HG02642 (cell line): ENCODE measurements at regions not wholly inside any gene's neighbourhood (a gene's known extent, or its start where the extent isn't known, plus 50 kb on each side); places are given as distances from the start of the nearest gene placed in this dataset.
"Not testable (repeated sequence)": the region's sequence is repeated elsewhere in the genome, so short reads cannot be mapped to it uniquely, and the experiment has no call there.

ENCODE experiments used
- ATAC-seq: cut with Tn5 transposase; IDR thresholded peaks from one replicate; pipeline ENCODE4 v1.9.1; 2021; ENCODE audit warnings: mild to moderate bottlenecking; ENCODE audit not compliant: unreplicated experiment, poor library complexity

DNA sequence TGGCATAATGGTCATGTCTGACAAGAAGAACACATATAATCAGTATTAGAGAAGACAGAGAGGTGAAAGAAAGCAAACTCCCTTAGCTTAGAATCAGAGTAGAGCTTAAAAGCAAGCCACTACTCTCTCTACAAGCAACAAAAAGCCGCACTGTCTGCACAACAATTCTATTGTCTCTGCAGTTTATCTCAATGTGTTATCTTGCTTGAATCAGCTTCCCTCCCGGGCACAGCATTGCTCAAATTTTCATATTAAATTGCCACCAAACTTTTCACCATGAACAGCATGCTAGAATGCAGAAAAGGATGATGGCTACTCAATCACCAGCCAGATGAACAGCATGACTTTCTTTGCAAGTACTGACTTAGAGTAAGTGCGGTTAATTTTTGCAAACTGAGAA, 356.0 kb upstream of the KYNU start:
- ATAC-seq = no peak

DNA sequence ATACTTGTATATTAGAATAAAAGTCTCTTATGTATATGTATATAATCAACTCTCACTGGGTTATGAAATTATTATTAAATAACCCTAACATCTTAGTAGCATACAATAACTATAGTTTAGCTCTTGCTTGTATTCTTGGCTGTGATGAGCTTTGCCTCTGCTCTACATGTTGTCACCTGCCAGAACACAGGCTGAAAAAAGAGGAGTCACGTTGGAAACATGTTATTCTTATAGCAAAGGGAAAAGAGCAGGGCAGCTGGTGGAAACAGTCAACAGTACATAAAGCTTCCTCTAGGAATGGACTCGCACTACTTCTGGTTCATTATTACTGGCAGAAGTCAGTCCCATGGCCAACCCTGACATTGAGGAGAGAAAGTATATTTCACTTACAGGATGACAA, 362.0 kb upstream of the KYNU start:
- no peak for ATAC-seq

DNA sequence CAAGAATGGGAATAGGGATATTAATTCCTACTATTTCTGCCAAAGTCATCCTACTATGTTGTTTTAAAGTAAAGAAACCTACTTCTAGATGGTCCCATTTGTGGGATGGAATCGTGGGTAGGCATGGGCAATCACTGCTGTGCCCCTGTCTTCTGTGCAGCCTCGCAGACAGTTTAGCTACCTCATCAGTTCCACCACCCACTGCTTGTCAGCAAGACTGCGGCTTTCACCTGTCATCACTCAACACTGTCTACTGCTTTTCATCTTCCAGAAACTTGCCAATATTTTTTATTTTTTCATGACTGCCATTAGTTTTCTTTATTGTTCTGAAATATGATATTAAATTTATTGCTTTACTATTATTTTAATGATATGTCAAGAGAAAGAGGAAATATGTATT, 368.1 kb upstream of the KYNU start:
- no peak for ATAC-seq

DNA sequence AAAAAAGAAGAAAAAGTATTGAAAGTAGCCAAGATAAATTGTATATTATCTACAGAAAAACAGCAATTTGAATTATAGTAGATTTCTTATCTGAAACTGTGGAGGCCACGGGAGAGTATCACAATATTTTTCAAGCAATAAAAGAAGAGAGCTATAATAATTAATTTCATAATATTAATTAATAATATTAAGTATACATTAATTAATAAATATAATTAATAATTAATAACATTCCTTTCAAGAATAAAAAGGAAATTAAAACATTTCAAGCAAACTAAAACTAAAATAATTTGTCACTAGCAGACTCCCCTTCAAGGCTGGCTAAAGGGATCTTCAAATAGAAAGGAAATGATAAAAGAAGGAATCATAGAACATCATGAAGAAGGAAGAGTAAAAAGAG, 372.7 kb upstream of the KYNU start:
- no peak for ATAC-seq

DNA sequence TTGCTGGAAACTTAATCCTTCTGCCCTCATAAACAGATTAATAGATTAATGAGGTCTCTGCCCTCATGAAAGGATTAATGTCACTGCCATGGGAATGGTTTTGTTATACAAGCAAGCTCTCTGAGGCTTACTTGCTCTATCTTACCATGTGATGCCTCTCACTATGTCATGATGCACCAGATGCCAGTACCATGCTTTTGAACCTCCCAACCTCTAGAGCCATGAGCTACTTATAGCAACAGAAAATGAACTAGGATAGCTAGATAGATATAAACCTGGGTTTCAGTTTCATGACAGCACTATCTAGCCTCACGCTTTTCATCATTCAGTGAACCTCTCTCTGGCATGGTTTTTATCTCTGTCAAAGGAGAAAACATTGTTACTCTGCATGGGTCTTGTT, 371.6 kb upstream of the LRP1B start:
- ATAC-seq = no peak

DNA sequence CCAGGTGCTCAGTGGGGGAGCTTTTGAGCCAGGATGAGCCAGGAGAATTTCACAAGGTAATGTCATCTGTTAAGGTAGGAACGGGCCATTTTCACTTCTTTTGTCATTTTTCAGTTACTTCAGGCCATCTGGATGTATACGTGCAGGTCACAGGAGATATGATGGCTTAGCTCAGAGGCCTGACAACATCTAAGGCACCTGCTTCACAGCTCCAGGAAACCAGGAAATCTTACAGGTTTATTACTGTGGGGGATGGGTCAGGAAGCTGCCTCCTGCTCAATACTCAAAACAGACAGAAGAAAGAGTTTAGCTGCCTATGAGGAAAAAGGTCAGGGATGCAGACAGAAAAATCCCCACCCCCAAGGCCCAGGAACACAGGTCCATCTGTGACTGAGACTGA, 364.3 kb upstream of the LRP1B start:
- no peak for ATAC-seq

DNA sequence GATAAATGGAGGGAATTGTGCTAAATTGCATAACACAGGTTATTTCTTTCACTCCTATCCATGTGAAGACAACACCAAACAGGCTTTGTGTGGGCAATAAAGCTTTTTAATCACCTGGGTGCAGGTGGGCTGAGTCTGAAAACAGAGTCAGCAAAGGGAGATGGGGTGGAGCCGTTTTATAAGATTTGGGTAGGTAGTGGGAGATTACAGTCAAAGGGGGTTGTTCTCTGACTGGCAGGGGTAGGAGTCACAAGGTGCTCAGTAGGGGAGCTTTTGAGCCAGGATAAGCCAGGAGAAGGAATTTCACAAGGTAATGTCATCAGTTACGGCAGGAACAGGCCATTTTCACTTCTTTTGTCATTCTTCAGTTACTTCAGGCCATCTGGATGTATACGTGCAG, 358.8 kb upstream of the LRP1B start:
- not testable (repeated sequence) for ATAC-seq

DNA sequence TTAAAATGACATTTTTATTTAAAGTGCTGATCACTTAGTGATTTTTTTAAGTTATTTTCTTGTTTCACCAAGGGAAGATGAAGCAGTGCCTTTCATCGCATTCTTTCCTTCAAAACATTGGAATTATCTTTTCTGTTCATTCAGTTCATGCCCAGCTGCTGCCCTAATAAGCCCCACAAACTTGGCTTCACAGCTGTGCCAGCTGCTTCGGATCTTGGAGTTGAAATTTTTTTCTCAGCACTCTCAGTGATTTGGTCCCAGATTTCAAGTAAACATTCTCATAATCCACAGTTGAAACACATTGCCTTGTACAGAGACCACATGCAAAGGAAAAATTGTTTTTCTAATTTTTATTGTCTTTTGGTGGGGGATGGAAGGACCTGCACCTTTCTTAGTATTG, 353.3 kb upstream of the LRP1B start:
- no peak for ATAC-seq

DNA sequence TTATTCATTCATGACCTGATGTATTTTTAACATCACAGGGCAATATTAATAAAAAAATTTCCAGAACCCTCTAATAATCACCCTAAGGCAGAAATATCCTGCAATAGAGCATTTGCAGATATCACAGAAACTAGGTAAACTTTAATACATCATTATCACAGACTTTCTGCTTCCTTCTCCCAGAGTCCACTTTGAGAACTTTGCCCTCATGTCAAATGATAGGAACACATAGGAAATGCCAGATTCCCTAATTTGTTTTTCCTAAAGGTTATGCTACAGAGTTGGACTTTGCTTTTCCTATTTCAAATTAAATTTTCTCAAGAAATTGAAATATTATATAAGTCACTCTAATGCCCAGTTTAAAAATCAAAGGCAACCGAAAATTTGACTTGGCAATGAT, 352.8 kb upstream of the LRP1B start:
- ATAC-seq = no peak

DNA sequence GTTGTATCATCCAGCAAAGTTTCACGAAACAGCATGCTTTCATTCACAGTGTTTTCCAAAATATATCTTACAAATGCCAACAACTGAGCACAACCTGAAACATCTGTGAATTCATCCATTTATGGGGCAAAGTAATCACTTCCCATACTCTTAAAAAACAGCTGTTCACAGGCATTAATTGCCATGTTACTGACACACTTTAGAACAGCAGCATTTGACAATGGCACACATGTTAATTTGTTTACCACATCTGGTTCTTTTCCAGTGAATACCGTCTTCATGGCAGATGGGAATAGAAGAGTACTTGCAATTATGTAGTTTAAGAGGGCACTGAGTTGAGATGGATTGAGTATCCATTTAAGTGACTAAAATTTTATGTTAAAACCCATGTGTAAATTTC, 347.4 kb upstream of the LRP1B start:
- ATAC-seq = no peak

DNA sequence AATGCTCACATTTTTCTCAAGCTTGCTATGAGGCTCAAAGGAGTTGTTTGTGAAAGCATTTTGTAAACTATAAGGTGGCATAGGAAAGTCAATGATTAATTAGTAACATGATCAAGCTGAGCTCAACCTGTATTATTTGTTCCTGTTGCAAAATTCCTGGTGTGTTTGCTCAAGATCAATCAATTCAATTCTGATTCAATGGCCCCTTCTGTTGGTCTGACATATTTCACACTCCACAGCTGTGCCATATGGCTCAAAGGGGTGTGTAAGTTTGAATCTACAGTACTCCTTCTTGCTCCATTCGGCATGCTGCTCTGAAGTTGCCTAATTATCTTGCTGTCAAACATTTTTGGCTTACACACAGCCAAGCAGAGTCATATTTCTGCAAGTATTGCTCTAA, 341.6 kb upstream of the LRP1B start:
- no peak for ATAC-seq

DNA sequence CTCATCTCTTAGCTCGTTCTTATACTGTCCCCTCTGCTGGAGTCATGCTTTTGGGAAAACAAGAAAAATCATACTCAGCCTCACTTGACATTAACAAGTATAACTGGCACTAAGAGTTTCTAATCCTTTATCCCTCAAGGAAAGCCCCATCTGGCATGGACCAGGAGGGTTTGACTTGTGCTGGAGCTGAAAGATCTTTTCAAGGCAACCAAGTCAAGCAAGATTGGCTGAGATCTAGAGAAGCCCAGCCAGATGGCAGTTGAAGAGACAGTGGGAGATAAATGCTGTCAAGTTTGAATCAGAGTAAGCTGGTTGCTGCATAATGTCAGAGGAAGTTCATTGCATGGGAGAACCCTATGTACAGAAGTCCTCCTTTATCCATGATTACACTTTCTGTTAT, 336.5 kb upstream of the LRP1B start:
- ATAC-seq = no peak

DNA sequence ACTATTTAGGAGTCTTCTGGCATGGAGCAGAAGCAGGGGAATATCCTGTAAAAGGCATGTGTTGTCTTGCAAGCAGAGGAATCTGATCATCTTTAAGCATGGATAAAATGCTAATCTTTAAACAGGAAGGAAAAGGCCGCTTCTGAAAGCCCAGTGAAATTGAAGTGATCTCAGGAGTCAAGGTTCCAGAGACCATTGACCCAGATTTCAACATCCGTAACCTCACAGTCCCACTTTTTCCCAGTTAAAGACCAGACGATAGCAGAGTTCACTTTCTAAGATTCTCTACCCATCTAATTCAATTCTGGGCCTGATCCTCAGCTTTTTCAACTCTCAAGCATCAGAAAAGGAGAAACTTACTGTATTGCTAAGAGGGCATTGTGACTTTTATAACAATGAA, 332.2 kb upstream of the LRP1B start:
- ATAC-seq = no peak

DNA sequence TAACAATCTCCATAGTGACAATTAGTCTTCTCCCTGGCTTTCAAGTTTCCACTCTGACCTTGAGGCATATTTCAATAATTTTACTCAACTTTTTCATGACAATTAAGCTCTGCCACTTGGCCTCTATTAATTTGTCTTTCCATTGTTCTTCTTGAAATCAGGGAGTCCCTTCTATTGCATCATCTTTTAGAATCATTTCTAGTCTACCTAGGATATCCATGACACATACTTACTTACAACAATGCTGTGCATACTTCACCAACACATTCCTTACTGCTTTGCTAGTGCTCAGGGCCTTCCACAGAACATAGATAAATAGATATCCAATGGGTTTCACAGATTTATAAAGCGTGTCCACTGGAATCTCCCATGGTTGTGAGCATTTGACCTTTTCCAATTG, 331.5 kb upstream of the LRP1B start:
- ATAC-seq = no peak

DNA sequence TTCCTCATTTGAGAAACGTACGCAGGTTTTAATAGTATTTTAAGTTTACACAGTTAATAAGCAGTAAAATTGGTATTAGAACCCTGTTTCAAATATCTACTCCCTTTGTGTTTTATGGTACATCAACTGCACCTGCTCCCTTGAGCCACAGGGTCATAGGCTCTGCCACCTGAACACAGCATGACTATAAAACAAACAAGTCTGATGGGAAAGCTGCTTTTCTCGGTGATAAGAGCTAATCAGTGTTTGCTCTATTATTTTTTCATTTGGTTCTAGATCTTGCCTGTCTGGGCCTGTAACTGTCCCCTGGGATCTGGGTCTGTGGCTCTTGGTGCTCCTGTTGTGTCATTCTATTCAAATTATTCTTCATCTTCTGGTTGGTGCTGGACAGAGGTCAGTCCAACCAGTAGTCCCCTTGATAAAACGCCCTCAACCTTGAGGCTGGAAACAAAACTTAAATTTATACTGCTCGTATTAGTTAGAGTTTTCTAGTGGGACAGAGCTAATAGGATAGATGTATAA, 314.8 kb upstream of the LRP1B start:
- ATAC-seq = no peak

DNA sequence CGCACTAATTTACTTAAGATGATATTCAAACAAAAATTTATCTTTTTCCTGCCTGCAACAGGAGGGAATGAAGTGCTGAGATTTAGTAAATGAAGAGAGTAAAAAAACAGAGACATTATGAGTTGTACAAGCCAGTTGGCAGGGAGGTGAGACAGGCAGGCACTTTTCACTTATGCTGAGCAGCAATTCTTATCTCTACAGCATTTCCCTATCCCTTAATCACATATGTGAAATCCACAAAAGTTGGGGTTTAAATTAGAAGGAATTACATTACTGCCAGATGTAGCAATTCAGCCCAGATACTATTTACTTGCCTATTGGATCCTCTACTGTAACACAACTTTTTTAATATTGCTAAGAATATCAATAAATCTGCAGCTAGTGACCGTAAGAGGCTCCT, 314.2 kb upstream of the LRP1B start:
- no peak for ATAC-seq

DNA sequence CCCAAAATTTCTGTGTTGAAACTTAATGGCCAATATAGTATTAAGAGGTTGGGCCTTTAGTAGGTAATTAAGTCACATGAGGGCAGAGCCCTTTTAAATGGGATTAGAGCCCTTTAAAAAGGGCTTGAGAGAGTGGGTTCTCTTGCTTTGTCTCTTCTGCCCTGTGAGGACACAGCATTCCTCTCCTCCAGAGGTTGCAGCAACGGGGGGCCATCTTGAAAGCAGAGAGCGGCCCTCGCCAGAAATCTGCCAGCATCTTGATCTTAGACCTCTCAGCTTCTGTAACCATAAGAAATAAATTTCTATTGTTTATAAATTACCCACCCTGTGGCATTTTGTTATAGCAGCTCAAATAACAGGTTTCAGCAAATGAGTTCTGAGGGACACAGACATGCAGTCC, 305.0 kb upstream of the LRP1B start:
- ATAC-seq = no peak

DNA sequence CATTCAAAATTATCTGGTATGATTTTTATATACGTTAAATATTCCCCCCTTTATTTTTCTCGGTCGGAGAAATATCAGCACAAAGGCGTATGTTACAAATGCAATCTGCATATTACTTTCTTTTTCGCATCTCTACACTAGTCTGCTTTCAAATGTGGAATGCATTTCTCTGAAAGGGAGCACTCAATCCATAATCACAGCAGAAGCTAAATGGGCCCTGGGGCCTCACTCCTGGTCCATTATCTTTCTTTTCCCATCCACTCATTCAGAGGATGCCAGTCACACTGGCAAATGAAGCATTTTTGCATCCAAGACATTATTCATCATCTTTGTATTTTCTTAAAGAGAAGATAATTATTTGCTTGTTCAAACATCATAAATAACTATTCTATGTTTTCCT, 295.2 kb upstream of the LRP1B start:
- no peak for ATAC-seq

DNA sequence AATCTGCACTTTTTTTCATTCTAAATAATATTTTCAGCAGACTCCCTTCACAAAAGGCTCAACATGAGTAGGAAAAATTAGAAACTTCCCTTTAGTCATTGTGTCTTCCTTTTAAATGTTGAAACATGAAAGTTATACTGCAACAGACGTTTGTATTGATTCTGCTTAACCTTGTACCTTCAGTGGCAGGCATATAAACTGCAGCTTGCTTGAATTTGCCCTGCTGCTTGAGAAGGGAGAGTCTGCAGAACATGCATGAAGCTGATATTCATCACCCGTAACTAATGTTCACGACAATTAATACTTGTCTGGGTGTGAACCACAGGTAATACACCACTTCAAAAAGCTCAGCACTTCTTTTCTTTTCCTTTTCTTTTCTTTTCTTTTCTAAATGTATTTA, 294.7 kb upstream of the LRP1B start:
- ATAC-seq = no peak

DNA sequence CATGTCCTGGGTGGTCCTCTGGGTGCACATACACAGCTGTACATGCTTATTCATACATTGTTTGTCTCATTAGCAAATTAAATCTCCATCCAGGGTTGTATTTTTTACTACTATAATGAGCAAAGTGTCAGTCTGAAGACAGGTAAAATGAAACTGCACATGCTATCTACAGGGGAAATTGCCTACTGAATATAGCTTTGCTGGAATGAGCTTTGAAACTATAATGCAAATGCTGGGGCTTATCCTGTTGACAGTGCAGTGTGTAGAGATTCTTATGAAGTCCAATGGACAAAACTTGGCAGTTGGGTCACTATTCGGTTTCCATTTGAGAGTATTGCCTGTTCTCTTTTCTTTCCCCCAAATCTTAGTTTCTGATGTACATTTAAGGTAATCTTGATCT, 292.8 kb upstream of the LRP1B start:
- ATAC-seq = peak; percentile 48

DNA sequence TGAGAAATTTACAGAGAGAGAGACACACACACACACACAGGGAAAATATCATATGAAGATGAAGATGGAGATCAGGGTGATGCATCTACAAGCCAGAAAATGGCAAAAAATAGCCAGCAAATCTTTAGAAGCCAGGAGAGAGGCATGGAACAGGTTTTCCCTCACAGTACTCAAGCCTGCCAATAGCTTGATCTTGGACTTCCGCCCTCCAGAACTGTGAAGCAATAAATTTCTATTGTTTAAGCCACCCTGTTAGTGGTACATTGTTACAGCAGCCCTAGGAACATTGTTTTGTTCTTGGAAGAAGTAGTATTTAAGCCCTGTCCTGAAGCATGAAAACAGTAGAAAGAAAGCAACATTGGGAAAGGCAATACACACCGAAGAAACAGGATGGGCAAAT, 292.0 kb upstream of the LRP1B start:
- ATAC-seq = no peak

DNA sequence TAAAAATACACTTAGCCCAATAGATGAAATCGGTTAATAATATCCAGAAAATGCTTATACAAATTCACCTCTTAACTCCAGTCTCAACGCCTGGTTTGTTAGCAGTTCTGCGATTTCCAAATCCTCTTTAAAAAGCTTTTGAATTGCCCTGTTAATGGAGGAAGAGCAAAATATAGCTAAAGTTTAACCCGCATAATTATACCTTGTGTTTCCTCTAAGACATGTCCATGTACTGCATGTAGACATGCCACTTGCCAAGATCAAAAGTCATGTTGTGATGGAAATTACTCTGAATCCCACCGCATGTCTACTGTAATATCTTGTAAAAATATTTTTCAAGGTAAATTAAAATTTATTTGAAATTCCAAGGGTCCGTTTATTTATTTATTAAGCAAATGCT, 291.2 kb upstream of the LRP1B start:
- no peak for ATAC-seq

DNA sequence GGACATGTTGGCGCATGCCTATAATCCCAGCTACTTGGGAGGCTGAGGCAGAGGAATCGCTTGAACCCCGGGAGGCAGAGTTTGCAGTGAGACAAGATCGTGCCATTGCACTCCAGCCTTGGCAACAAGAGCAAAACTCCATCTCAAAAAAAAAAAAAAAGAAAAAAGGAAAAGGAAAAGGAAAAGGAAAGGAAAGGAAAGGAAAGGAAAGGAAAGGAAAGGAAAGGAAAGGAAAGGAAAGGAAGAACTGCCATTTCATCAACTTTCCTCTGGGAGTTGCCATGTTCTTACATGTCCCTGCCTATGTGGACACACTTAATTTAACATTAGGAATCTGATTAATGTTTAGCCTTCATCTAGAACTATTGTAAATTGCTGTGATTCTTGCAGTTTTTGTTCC, 287.9 kb upstream of the LRP1B start:
- ATAC-seq = not testable (repeated sequence)
